Activated CD4-positive, alpha-beta T cell treated with anti-CD3 and anti-CD28 coated beads, Interleukin-2, Interleukin-4, amounts not matched to agents 100 ng/mL and 50 ng/mL, durations not matched to agents 16 hours and 8 hours (primary cell): ENCODE measurements at regions not wholly inside any gene's neighbourhood (a gene's known extent, or its start where the extent isn't known, plus 50 kb on each side); places are given as distances from the start of the nearest gene placed in this dataset.

ENCODE experiments used
- DNase-seq: peaks from one replicate; pipeline ENCODE4 v3.0.0-alpha.2; 2020; ENCODE audit warnings: low spot score

- DNase-seq: no peak
These were observed 87.3 kb upstream of the RAB4A start for GRCh38 chr1:229183588-229183987.

- no peak for DNase-seq
These were observed 86.8 kb upstream of the RAB4A start for GRCh38 chr1:229184066-229184465.

DNA sequence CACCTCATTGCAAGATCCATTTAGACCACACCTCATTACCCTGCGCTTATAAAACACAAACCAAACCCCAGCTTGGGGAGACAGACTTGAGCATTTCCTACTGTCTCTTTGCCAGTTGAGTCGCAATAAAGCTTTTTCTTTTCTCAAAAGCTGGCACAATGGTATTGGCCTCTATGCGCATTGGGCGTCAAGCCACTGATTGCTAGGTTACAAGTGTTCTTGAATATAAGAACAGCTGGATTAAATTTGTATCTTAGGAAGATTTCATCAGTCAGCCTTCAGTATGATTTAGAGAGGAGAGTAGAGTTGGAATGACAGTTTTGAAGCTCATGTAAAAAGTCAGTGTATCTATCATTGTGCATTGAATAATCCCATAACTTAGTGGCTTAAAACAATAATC, 84.9 kb upstream of the RAB4A start:
- no peak for DNase-seq

DNA sequence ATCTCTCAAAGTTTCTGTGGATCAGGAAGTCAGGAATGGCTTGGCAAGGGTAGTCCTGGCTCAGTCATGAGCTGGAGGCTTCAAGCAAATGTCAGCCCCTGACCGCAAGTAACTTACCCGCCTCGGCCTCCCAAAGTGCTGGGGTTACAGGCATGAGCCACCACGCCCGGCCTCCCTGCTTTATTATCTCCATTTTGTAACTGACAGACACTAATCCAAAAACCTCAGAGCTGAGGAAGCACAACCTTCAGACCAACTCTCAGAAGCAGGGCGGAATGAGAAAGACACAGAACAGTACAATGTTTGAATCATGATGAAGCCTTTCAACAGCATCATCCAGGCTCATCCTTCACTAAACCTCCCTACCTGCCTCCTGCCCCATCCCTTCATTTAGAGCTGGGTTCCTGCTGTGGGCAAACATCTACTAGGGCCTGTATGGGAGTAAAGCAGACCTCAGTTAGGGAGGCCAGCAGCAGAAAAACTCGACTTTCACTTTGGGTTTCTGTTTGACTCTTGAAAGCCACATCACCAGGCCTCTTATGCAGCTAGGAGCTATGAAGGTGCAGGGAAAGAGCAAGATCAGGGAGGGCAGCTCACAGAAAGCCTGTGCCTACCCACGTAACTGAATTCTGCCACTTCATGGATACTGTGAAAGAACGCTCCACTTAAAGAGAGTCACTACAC, 84.4 kb upstream of the RAB4A start:
- DNase-seq: peak; percentile 78

GRCh38 chr1:229190057-229190575, 80.8 kb upstream of the RAB4A start:
- no peak for DNase-seq

- no peak for DNase-seq
These were observed 79.7 kb upstream of the RAB4A start for GRCh38 chr1:229191066-229191674.

DNA sequence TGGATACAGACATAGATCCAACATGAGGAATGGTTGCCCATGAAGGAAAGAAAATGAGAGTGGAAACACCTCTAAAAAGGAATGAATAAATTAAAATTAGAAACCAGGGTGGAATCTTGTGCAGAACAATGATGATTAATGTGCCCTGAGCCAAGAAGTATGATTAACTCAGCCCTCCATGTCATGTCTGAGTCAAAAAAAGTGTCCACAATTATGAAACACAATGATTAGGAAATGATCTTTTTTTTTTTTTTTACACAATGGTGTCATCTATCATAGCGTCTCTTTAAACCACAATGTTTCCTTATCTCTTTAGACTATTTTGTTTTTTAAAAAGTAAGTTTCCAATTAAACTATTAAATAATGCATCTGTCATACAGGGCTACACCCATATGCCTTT, 78.9 kb upstream of the RAB4A start:
- peak; percentile 11 for DNase-seq

- DNase-seq: no peak
These were observed 78.1 kb upstream of the RAB4A start for GRCh38 chr1:229192853-229193252.

DNA sequence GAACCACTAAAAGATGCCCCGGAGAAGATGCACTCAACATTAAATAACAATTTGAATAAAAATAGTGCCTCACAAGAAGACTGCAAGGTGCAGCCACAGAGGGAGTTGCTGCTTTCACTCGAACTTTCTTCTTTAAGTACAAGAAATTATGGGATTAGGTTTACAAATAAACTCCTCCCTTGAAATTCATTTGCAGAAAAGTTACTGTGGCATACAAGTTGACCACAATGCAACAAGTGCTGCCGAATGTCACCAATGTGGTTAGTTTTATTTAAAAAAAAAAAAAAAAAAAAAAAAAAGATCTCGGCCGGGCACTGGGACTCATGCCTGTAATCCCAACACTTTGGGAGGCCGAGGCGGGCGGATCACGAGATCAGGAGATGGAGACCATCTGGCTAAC, 76.8 kb upstream of the RAB4A start:
- no peak for DNase-seq

DNA sequence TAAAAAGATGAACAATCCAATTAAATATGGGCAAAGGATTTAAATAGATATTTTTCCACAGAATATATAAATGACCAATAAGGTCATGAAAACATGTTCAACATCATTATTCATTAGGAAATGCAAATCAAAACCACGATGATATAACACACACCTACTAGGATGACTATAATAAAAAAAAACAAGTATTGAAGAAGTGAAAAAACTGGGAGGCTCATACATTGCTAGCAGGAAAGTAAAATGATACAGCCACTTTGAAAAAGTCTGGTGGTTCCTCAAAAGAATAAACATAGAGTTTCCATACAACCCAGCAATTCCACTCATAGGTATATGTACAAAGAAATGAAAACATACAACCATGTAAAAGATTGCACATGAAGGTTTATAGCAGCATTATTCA, 75.7 kb upstream of the RAB4A start:
- no peak for DNase-seq

- DNase-seq: no peak
These were observed 74.3 kb upstream of the RAB4A start for GRCh38 chr1:229196404-229197264.

DNA sequence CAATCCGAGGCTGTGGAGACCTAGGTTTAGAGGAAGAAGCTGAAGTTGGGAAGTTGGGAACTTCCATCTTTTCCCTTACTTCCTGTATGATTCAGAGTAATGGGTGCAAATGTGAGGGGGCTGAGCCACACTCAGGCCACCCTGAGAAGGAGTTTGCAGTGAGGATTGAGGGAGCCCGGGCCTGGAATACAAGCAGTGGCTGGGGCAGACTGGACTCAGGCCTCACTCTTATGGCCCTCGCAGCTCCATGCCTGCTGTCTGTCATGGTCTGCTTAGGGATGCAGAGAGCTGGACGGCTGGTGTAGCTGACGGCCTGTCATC, 73.7 kb upstream of the RAB4A start:
- DNase-seq: no peak

GRCh38 chr1:229199261-229200243, 71.4 kb upstream of the RAB4A start:
- peak; percentile 24 for DNase-seq

GRCh38 chr1:229203030-229203751, 67.7 kb upstream of the RAB4A start:
- no peak for DNase-seq

GRCh38 chr1:229203991-229204632, 66.8 kb upstream of the RAB4A start:
- DNase-seq: no peak

GRCh38 chr1:229204921-229205777, 65.8 kb upstream of the RAB4A start:
- DNase-seq: no peak

DNA sequence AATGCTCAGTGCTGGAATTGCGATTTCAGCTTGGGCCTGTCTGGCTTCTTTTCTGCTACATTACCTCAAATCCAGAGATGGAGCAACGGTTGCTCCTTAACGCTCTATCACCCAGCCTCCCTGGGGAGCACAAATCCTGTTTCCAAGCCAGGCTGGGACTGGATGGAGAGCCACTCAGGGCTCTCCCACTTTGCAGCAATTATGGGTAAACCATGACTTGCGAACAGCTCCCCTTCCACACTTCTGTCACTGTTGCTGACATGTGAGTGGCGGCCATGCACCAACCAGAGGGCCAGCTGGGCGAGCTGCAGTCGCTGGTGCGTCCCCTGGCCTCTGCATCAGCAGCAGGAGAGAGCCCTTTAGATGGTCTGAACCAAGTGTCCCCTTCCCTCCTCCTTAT, 65.1 kb upstream of the RAB4A start:
- DNase-seq: no peak

DNA sequence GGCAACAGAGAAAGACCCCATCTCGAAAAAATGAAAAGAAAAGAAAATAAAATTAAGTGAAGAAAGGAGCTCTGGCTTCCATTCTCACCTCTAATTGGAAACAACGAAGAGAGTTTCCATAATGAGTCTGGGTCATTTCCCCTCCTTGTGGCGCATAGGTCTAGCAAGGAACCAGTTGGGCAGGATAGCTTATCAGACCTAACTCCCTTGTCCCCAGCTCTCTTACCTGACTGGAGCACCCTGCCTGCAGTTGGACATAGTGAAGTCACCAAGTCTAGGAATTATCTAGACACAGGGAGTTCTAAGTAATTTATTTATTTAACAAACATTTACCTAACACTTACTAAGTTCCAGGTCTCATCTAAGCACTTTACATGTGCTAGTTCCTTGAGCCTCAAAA, 63.0 kb upstream of the RAB4A start:
- no peak for DNase-seq

GRCh38 chr1:229208481-229208880, 62.4 kb upstream of the RAB4A start:
- DNase-seq: no peak

DNA sequence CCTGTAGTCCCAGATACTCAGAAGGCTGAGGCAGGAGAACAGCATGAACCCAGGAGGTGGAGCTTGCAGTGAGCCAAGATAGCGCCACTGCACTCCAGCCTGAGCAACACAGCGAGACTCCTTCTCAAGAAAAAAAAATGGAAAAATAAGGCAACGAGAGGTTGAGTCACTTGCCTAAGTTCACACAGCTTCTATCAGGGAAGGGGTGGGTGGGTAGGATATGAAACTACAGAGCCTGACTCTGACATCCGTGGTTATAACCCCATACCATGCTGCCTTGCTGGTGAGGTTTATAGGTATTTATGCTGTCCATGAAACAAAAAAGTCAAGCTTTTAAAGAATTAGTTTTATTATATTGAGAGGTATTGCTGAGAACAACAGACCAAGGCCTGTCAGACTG, 61.5 kb upstream of the RAB4A start:
- no peak for DNase-seq
